ENCODE measurements at regions not wholly inside any gene's neighbourhood (a gene's known extent, or its start where the extent isn't known, plus 50 kb on each side); places are given as distances from the start of the nearest gene placed in this dataset.
"Not testable (repeated sequence)": the region's sequence is repeated elsewhere in the genome, so short reads cannot be mapped to it uniquely, and the experiment has no call there.

- no peak for DNase-seq (ENCODE audit: low spot score)
Measured at GRCh38 chr10:37467246-37467645, 341.8 kb downstream of the ANKRD30A start.

GRCh38 chr10:37456456-37456855 lies 331.1 kb downstream of the ANKRD30A start:
- DNase-seq (ENCODE audit: low spot score): no peak

GRCh38 chr10:37448161-37448560 lies 322.8 kb downstream of the ANKRD30A start:
- DNase-seq (ENCODE audit: low spot score): no peak

GRCh38 chr10:37442882-37443281 lies 317.5 kb downstream of the ANKRD30A start:
- no peak for DNase-seq (ENCODE audit: low spot score)

GRCh38 chr10:37441224-37441623 lies 315.8 kb downstream of the ANKRD30A start:
- DNase-seq (ENCODE audit: low spot score): not testable (repeated sequence)

GRCh38 chr10:37439826-37440225 lies 314.4 kb downstream of the ANKRD30A start:
- DNase-seq (ENCODE audit: low spot score): peak; percentile 3

GRCh38 chr10:37436357-37436756 lies 311.0 kb downstream of the ANKRD30A start:
- no peak for DNase-seq (ENCODE audit: low spot score)

GRCh38 chr10:37434091-37434490 lies 308.7 kb downstream of the ANKRD30A start:
- DNase-seq (ENCODE audit: low spot score): no peak
